Mesenchymal stem cell (in vitro differentiated cells and primary cell): ENCODE measurements at regions not wholly inside any gene's neighbourhood (a gene's known extent, or its start where the extent isn't known, plus 50 kb on each side); places are given as distances from the start of the nearest gene placed in this dataset.

Source experiments
- DNase-seq: peaks from one replicate; pipeline ENCODE4 v3.0.0-alpha.2; 2013
- H2AFZ ChIP-seq: one replicate; pipeline ENCODE4 v1.6.1; 2013; ENCODE audit warnings: low read depth, mild to moderate bottlenecking, control low read depth, inconsistent platforms, low read length, moderate library complexity
- H2AK5ac ChIP-seq: 2 replicates; pipeline ENCODE4 v1.6.1; 2013; ENCODE audit warnings: low read length, moderate library complexity, mild to moderate bottlenecking, inconsistent platforms; ENCODE audit not compliant: severe bottlenecking
- H2BK120ac ChIP-seq: one replicate; pipeline ENCODE4 v1.6.1; 2013; ENCODE audit warnings: low read depth, mild to moderate bottlenecking, inconsistent platforms, low read length, moderate library complexity
- H2BK12ac ChIP-seq, 2 experiments: one replicate each; pipeline ENCODE4 v1.6.1; 2013; ENCODE audit warnings: inconsistent platforms in 2 of 2, low read length in 2 of 2, mild to moderate bottlenecking in 2 of 2, moderate library complexity in 2 of 2, control low read depth in 1 of 2
- H2BK15ac ChIP-seq: one replicate; pipeline ENCODE4 v1.6.1; 2013; ENCODE audit warnings: mild to moderate bottlenecking, low read depth, inconsistent platforms; ENCODE audit not compliant: poor library complexity, severe bottlenecking
- H2BK5ac ChIP-seq: 2 replicates; pipeline ENCODE4 v1.6.1; 2013; ENCODE audit warnings: low read depth, mild to moderate bottlenecking, low read length, control low read depth, inconsistent platforms; ENCODE audit not compliant: poor library complexity, severe bottlenecking
- H3K14ac ChIP-seq, 2 experiments: one replicate each; pipeline ENCODE4 v1.6.1; 2013; ENCODE audit warnings: inconsistent platforms in 2 of 2, low read length in 2 of 2, control low read depth in 1 of 2, mild to moderate bottlenecking in 1 of 2, moderate library complexity in 1 of 2
- H3K18ac ChIP-seq, 2 experiments: one replicate each; pipeline ENCODE4 v1.6.1; 2013; ENCODE audit warnings: inconsistent platforms in 2 of 2, low read length in 2 of 2, control low read depth in 1 of 2, low read depth in 1 of 2, mild to moderate bottlenecking in 1 of 2
- H3K23ac ChIP-seq, 2 experiments: one replicate each; pipeline ENCODE4 v1.6.1; 2013; ENCODE audit warnings: inconsistent platforms in 2 of 2, low read length in 2 of 2, mild to moderate bottlenecking in 2 of 2, moderate library complexity in 2 of 2, control low read depth in 1 of 2
- H3K27ac ChIP-seq: 2 replicates; pipeline ENCODE4 v1.5.1; 2013; ENCODE audit warnings: mild to moderate bottlenecking, moderate library complexity, low read length, control low read depth, inconsistent platforms; ENCODE audit not compliant: poor library complexity, severe bottlenecking
- H3K27me3 ChIP-seq, 2 experiments: 2 replicates each; pipeline versions ENCODE4 v1.6.1 to v1.7.0; 2013; ENCODE audit warnings: low read length in 2 of 2, mild to moderate bottlenecking in 2 of 2, moderate library complexity in 2 of 2, control low read depth in 1 of 2, inconsistent platforms in 1 of 2; ENCODE audit not compliant: control insufficient read depth in 1 of 2, insufficient read depth in 1 of 2
- H3K36me3 ChIP-seq, 2 experiments: 2 replicates each; pipeline versions ENCODE4 v1.6.1 to v1.7.0; 2013; ENCODE audit warnings: low read length in 2 of 2, control low read depth in 1 of 2, inconsistent platforms in 1 of 2, low read depth in 1 of 2, mild to moderate bottlenecking in 1 of 2; ENCODE audit not compliant: insufficient read depth in 2 of 2, control insufficient read depth in 1 of 2
- H3K4ac ChIP-seq, 2 experiments: one replicate each; pipeline ENCODE4 v1.6.1; 2013; ENCODE audit warnings: inconsistent platforms in 2 of 2, low read length in 2 of 2, mild to moderate bottlenecking in 2 of 2, moderate library complexity in 2 of 2, control low read depth in 1 of 2, low read depth in 1 of 2
- H3K4me1 ChIP-seq: 2 replicates; pipeline ENCODE4 v1.6.1; 2013; ENCODE audit warnings: low read depth, low read length, control low read depth; ENCODE audit not compliant: control insufficient read depth, insufficient read depth
- H3K4me2 ChIP-seq: 2 replicates; pipeline ENCODE4 v1.6.1; 2013; ENCODE audit warnings: low read length, mild to moderate bottlenecking, inconsistent platforms; ENCODE audit not compliant: poor library complexity, severe bottlenecking
- H3K4me3 ChIP-seq, 2 experiments: 2 replicates each; pipeline versions ENCODE4 v1.5.1 to v1.7.0; 2013; ENCODE audit warnings: low read length in 2 of 2, mild to moderate bottlenecking in 2 of 2, control low read depth in 1 of 2, low read depth in 1 of 2; ENCODE audit not compliant: insufficient read depth in 1 of 2
- H3K79me1 ChIP-seq: replicated peaks from 2 replicates; pipeline ENCODE4 v1.6.1; 2013; ENCODE audit warnings: mild to moderate bottlenecking, control low read depth, low read length, inconsistent platforms; ENCODE audit not compliant: poor library complexity, severe bottlenecking
- H3K9ac ChIP-seq: 2 replicates; pipeline ENCODE4 v1.7.0; 2013; ENCODE audit warnings: mild to moderate bottlenecking, low read length, moderate library complexity
- H3K9me3 ChIP-seq: 2 replicates; pipeline ENCODE4 v1.7.0; 2013; ENCODE audit warnings: mild to moderate bottlenecking, low read length; ENCODE audit not compliant: control insufficient read depth
- H4K8ac ChIP-seq: one replicate; pipeline ENCODE4 v1.6.1; 2013; ENCODE audit warnings: inconsistent platforms, mild to moderate bottlenecking, low read length, moderate library complexity
- H4K91ac ChIP-seq: one replicate; pipeline ENCODE4 v1.6.1; 2013; ENCODE audit warnings: mild to moderate bottlenecking, low read length, inconsistent platforms
- WGBS: methylation state at CpG from one replicate; pipeline ENCODE4 v1.1.7; 2013; ENCODE audit warnings: mixed read lengths; 5-methylcytosine and 5-hydroxymethylcytosine counted together

- H3K27ac ChIP-seq = no peak overlapping the region
- H2BK12ac ChIP-seq = no peak overlapping the region
- no peak overlapping the region for H3K18ac ChIP-seq
- no peak overlapping the region for H3K4me3 ChIP-seq
- H3K4ac ChIP-seq = peak overlapping the region in 1 of 2 experiments; percentile 47
- H2BK120ac ChIP-seq = no peak overlapping the region
- no peaks in the 10 kb centered on the region for H3K36me3 ChIP-seq
- H3K9me3 ChIP-seq = peaks cover 13% of the 10 kb centered on the region
- H2BK5ac ChIP-seq = no peak overlapping the region
- H3K4me1 ChIP-seq = no peaks in the 10 kb centered on the region
- H3K4me2 ChIP-seq = no peak overlapping the region
- H3K14ac ChIP-seq = no peak overlapping the region
- H2AK5ac ChIP-seq = no peak overlapping the region
- WGBS = 57% methylated on average over 6 of the region's 7 CpGs
- no peaks in the 10 kb centered on the region for H3K79me1 ChIP-seq
- no peak overlapping the region for H4K91ac ChIP-seq
- H3K23ac ChIP-seq = no peak overlapping the region
- no peak overlapping the region for H2BK15ac ChIP-seq
- peaks cover 0 to 22% of the 10 kb centered on the region in 2 experiments for H3K27me3 ChIP-seq
- H3K9ac ChIP-seq = no peak overlapping the region
- DNase-seq = no peak
- H2AFZ ChIP-seq = no peak overlapping the region
- H4K8ac ChIP-seq = no peak overlapping the region
Observed at GRCh38 chr2:172162225-172162733, 59.6 kb upstream of the DLX2 start.

DNA sequence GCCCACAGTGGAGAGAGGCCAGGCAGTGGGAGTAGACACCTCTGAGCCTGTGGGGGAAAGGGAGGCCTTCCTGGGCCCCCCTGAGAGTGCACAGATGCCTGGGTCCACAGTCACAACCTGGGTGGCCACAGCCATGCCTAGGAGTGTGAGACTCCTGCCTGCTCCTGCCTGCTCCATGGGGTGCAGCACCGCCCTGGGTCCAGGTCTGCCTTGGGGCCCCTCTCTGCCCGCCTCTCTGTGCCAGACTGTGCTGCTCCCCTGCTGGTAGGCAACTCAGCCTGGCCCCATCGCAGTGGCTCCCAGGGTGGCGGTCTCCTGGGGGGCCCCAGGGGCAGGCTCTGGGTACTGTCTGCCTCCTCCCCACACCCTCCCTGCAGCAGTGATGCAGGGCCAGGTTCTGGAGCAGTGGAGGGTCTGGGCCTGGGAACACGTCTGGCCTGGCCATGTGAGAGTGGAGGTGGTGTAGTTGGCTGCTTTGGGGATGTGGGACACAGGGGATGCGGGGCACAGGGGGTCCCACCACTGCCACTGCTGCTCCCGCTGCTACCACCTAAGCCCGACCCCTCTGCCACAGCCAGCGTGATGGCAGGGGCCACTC, 60.1 kb upstream of the DLX2 start:
- 85% methylated on average over 5 of the region's 9 CpGs for WGBS
- Histone ChIP-seq H4K91ac (peak overlapping the region; percentile 50), H2BK120ac (no peak overlapping the region), H3K4me1 (no peaks in the 10 kb centered on the region), H2BK12ac (no peak overlapping the region), H3K14ac (no peak overlapping the region), H3K79me1 (no peaks in the 10 kb centered on the region), H2BK15ac (no peak overlapping the region), H3K18ac (no peak overlapping the region), H4K8ac (no peak overlapping the region), H2AK5ac (no peak overlapping the region), H3K27me3 (peaks cover 0 to 18% of the 10 kb centered on the region in 2 experiments), H3K4me2 (no peak overlapping the region), H3K27ac (no peak overlapping the region), H3K36me3 (no peaks in the 10 kb centered on the region), H3K23ac (no peak overlapping the region), H3K4ac (no peak overlapping the region), H2AFZ (no peak overlapping the region), H3K4me3 (no peak overlapping the region), H3K9ac (no peak overlapping the region), H2BK5ac (no peak overlapping the region), H3K9me3 (peaks cover 13% of the 10 kb centered on the region)
- DNase-seq = no peak

GRCh38 chr2:172168917-172169346, 66.2 kb upstream of the DLX2 start:
- H2BK5ac ChIP-seq = no peak overlapping the region
- H3K14ac ChIP-seq = no peak overlapping the region
- 89% methylated on average over 3 of the region's 3 CpGs for WGBS
- H2AK5ac ChIP-seq = no peak overlapping the region
- no peak overlapping the region for H3K18ac ChIP-seq
- no peak overlapping the region for H2BK120ac ChIP-seq
- H3K9me3 ChIP-seq = no peaks in the 10 kb centered on the region
- no peak overlapping the region for H3K9ac ChIP-seq
- peaks cover 2% of the 10 kb centered on the region for H3K4me1 ChIP-seq
- H4K91ac ChIP-seq = no peak overlapping the region
- H4K8ac ChIP-seq = no peak overlapping the region
- no peaks in the 10 kb centered on the region for H3K79me1 ChIP-seq
- no peaks in the 10 kb centered on the region for H3K36me3 ChIP-seq
- no peak overlapping the region for H2AFZ ChIP-seq
- no peak overlapping the region for H3K27ac ChIP-seq
- H3K23ac ChIP-seq = no peak overlapping the region
- H3K4me2 ChIP-seq = no peak overlapping the region
- H2BK15ac ChIP-seq = no peak overlapping the region
- peaks cover 0 to 36% of the 10 kb centered on the region in 2 experiments for H3K27me3 ChIP-seq
- no peak overlapping the region for H3K4ac ChIP-seq
- H3K4me3 ChIP-seq = no peak overlapping the region
- no peak overlapping the region for H2BK12ac ChIP-seq
- DNase-seq = peak; percentile 47

- H3K4me2 ChIP-seq = no peak overlapping the region
- DNase-seq = no peak
Observed at GRCh38 chr2:172169611-172170010, 66.9 kb upstream of the DLX2 start.

More at GRCh38 chr2:172169611-172170010, 66.9 kb upstream of the DLX2 start:
- Histone ChIP-seq H3K27me3 (peaks cover 0 to 36% of the 10 kb centered on the region in 2 experiments), H2BK5ac (no peak overlapping the region), H3K23ac (no peak overlapping the region), H2AFZ (no peak overlapping the region), H2BK12ac (no peak overlapping the region), H3K4ac (no peak overlapping the region), H3K4me1 (peaks cover 2% of the 10 kb centered on the region), H2BK120ac (no peak overlapping the region), H4K8ac (no peak overlapping the region), H3K18ac (no peak overlapping the region), H3K9ac (no peak overlapping the region), H3K9me3 (no peaks in the 10 kb centered on the region), H3K27ac (no peak overlapping the region), H3K4me3 (no peak overlapping the region), H3K36me3 (no peaks in the 10 kb centered on the region), H4K91ac (no peak overlapping the region), H3K79me1 (no peaks in the 10 kb centered on the region), H2AK5ac (no peak overlapping the region), H3K14ac (no peak overlapping the region), H2BK15ac (no peak overlapping the region)
